ENCODE measurements at regions not wholly inside any gene's neighbourhood (a gene's known extent, or its start where the extent isn't known, plus 50 kb on each side); places are given as distances from the start of the nearest gene placed in this dataset.

GRCh38 chr14:43140453-43140852 lies 1366.6 kb downstream of the FSCB start:
- TF ChIP-seq ZNF114 (CRISPR knock-in tag; IDR thresholded peaks at IDR 0.05), result no peak
- TF ChIP-seq CTCF (conservative IDR thresholded peaks at IDR 0.05; ENCODE audit: low read depth in 2 of 2), result no peak
- TF ChIP-seq EZH2phosphoT487 (IDR thresholded peaks at IDR 0.05; ENCODE audit: unreplicated experiment), result no peak
- no peak for TF ChIP-seq EZH2 (IDR thresholded peaks at IDR 0.05; ENCODE audit: low read depth, unreplicated experiment)
- TF ChIP-seq POLR2AphosphoS5 (IDR thresholded peaks at IDR 0.05; ENCODE audit: low read depth), result no peak

All from GM23338 (cell line).